Upper lobe of right lung (tissue), 1 donor: ENCODE measurements at regions not wholly inside any gene's neighbourhood (a gene's known extent, or its start where the extent isn't known, plus 50 kb on each side); places are given as distances from the start of the nearest gene placed in this dataset.
"Not testable (repeated sequence)": the region's sequence is repeated elsewhere in the genome, so short reads cannot be mapped to it uniquely, and the experiment has no call there.

ENCODE experiments used
- ATAC-seq: fragments of 200-7000 bp; cut with Tn5 transposase; one replicate; pipeline ENCODE4 v1.9.1; 2020; ENCODE audit warnings: mild to moderate bottlenecking, moderate library complexity
- DNase-seq: peaks from one replicate; pipeline ENCODE4 v3.0.0-alpha.2; 2020
- H3K27ac ChIP-seq: fragments of 200-600 bp; one replicate; pipeline ENCODE4 v1.8.0; 2022
- H3K27me3 ChIP-seq: fragments of 200-600 bp; one replicate; pipeline ENCODE4 v1.8.0; 2022; ENCODE audit warnings: mild to moderate bottlenecking
- H3K36me3 ChIP-seq: fragments of 200-600 bp; one replicate; pipeline ENCODE4 v1.8.0; 2022
- H3K4me1 ChIP-seq: fragments of 200-600 bp; one replicate; pipeline ENCODE4 v1.8.0; 2022
- H3K4me3 ChIP-seq: fragments of 200-600 bp; one replicate; pipeline ENCODE4 v1.8.0; 2022; ENCODE audit warnings: mild to moderate bottlenecking
- H3K9me3 ChIP-seq: fragments of 200-600 bp; one replicate; pipeline ENCODE4 v1.8.0; 2022
- CTCF ChIP-seq: fragments of 200-600 bp; IDR thresholded peaks from one replicate; pipeline ENCODE4 v1.8.0; 2022; ENCODE audit warnings: antibody characterized with exemption
- intact Hi-C: fragments of 100-400 bp; cut with DNase I; formaldehyde crosslinking; loops from one replicate; pipeline ENCODE4 v1.11.0; 2022
- donor health status: DM: no; HTN: yes; CAD: no; lungs with severe emphysema.

DNA sequence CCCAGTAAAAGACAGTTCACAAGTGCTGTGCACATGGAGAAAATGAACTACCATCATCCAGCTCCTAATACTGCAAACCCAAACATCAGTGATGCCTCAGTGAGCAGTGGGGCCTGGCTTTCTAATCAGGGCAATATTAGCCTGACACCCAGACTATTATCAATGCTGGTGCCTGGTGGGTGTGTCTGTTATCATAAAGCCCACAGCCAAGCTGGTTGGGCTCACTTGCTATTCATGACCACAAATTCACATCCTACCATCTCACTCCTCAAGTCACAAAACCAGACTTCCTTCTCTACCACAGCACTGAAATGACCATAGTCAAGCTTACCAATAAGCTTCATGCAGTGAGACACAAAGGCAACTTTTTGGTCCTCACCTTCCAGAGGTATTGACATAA, 180.8 kb upstream of the PLN start:
- ATAC-seq, result no peak
- H3K4me3 ChIP-seq, result no peak overlapping the region
- no peaks in the 10 kb centered on the region for H3K4me1 ChIP-seq
- no peak overlapping the region for H3K27ac ChIP-seq
- TF ChIP-seq CTCF, result no peak
- intact Hi-C loops, result no loop called here
- DNase-seq, result no peak
- H3K9me3 ChIP-seq, result peaks cover 6% of the 10 kb centered on the region
- no peaks in the 10 kb centered on the region for H3K36me3 ChIP-seq
- no peaks in the 10 kb centered on the region for H3K27me3 ChIP-seq

DNA sequence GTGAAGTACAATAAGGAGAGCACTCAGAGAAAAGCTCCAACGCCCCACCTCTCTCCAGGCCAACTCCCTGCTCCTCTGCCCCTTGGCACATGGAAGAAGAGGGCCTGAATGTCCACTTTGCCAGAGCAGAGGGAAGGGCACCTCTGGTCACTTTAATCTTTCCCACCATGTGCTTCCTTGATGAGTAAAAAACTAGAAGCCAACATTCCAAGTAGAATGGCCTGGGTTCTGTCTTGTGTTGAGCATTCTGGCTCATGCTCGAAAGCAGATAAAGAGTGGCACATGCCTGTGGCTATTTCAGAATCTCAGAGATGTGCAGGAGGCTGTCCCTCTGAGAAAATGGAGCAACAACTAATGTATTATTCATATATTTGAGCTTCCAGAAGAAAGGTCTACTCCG, 177.4 kb upstream of the PLN start:
- intact Hi-C loops, result no loop called here
- Histone ChIP-seq H3K27ac (no peak overlapping the region), H3K9me3 (peaks cover 6% of the 10 kb centered on the region), H3K4me3 (no peak overlapping the region), H3K36me3 (no peaks in the 10 kb centered on the region), H3K27me3 (no peaks in the 10 kb centered on the region), H3K4me1 (no peaks in the 10 kb centered on the region)
- ATAC-seq (no peak), DNase-seq (no peak)
- TF ChIP-seq CTCF, result no peak

GRCh38 chr6:118371955-118372354, 176.1 kb upstream of the PLN start:
- ATAC-seq, result no peak
- intact Hi-C loops, result no loop called here
- Histone ChIP-seq H3K4me3 (no peak overlapping the region), H3K9me3 (peaks cover 6% of the 10 kb centered on the region), H3K4me1 (no peaks in the 10 kb centered on the region), H3K36me3 (no peaks in the 10 kb centered on the region), H3K27ac (no peak overlapping the region), H3K27me3 (no peaks in the 10 kb centered on the region)
- no peak for DNase-seq
- TF ChIP-seq CTCF, result no peak

- ATAC-seq (no peak), DNase-seq (no peak)
- H3K4me1 ChIP-seq, result no peaks in the 10 kb centered on the region
- TF ChIP-seq CTCF, result no peak
- H3K27me3 ChIP-seq, result no peaks in the 10 kb centered on the region
- no peaks in the 10 kb centered on the region for H3K36me3 ChIP-seq
- H3K9me3 ChIP-seq, result peaks cover 6% of the 10 kb centered on the region
- intact Hi-C loops, result no loop called here
- H3K4me3 ChIP-seq, result no peak overlapping the region
- H3K27ac ChIP-seq, result no peak overlapping the region
Measured at GRCh38 chr6:118372413-118372812, 175.7 kb upstream of the PLN start.

- no peak overlapping the region for H3K4me3 ChIP-seq
- ATAC-seq (peak; percentile 90), DNase-seq (peak; percentile 73)
- H3K27ac ChIP-seq, result no peak overlapping the region
- intact Hi-C loops, result no loop called here
- H3K4me1 ChIP-seq, result no peaks in the 10 kb centered on the region
- no peaks in the 10 kb centered on the region for H3K27me3 ChIP-seq
- no peaks in the 10 kb centered on the region for H3K9me3 ChIP-seq
- H3K36me3 ChIP-seq, result no peaks in the 10 kb centered on the region
- TF ChIP-seq CTCF, result no peak
Measured at GRCh38 chr6:118377711-118378414, 170.2 kb upstream of the PLN start.

DNA sequence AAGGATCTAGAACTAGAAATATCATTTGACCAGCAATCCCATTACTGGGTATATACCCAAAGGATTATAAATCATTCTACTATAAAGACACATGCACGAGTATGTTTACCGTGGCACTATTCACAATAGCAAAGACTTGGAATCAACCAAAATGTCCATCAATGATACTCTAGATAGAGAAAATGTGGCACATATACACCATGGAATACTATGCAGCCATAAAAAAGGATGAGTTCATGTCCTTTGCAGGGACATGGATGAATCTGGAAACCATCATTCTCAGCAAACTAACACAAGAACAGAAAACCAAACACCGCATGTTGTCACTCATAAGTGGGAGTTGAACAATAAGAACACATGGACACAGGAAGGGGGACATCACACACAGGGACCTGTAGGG, 167.5 kb upstream of the PLN start:
- DNase-seq, ATAC-seq, H3K27me3 ChIP-seq, H3K4me1 ChIP-seq, H3K9me3 ChIP-seq, H3K4me3 ChIP-seq, intact Hi-C loops, H3K36me3 ChIP-seq, H3K27ac ChIP-seq: not testable (repeated sequence)
